HL-60 (cell line): ENCODE measurements at regions not wholly inside any gene's neighbourhood (a gene's known extent, or its start where the extent isn't known, plus 50 kb on each side); places are given as distances from the start of the nearest gene placed in this dataset.

Experiments
- DNase-seq, 2 experiments: peaks; one replicate each; pipeline ENCODE4 v3.0.0-alpha.2; 2010 to 2020; ENCODE audit warnings: low read depth in 1 of 2, low spot score in 1 of 2
- H3K27ac ChIP-seq: fragments of 250-450 bp; sonication (Bioruptor Pico); replicated peaks from 2 replicates; pipeline ENCODE4 v1.5.1; 2020; ENCODE audit warnings: mild to moderate bottlenecking, moderate library complexity
- H3K27me3 ChIP-seq: fragments of 250-450 bp; sonication (Bioruptor Pico); 2 replicates; pipeline ENCODE4 v1.5.1; 2021; ENCODE audit warnings: mild to moderate bottlenecking, moderate library complexity; ENCODE audit not compliant: insufficient read depth, poor library complexity, severe bottlenecking
- H3K4me3 ChIP-seq: replicated peaks from 2 replicates; pipeline ENCODE4 v1.5.1; 2011; ENCODE audit warnings: mild to moderate bottlenecking, control low read depth, low read length; ENCODE audit not compliant: insufficient read depth
- GABPA ChIP-seq: IDR thresholded peaks from 2 replicates; pipeline ENCODE4 v1.6.1; 2012; ENCODE audit warnings: low read depth
- POLR2AphosphoS5 ChIP-seq: IDR thresholded peaks from 2 replicates; pipeline ENCODE4 v1.6.1; 2012; ENCODE audit warnings: low read depth
- SPI1 ChIP-seq: IDR thresholded peaks from 2 replicates; pipeline ENCODE4 v1.6.1; 2012; ENCODE audit warnings: low read depth, mild to moderate bottlenecking, borderline replicate concordance
- TF ChIP-seq, protein P1 (sequence below): IDR thresholded peaks from one replicate; pipeline ENCODE4 v1.5.1; 2011; ENCODE audit warnings: low read length, control low read depth, inconsistent platforms; ENCODE audit not compliant: insufficient read depth
- TF ChIP-seq, protein P2 (sequence below): IDR thresholded peaks from 2 replicates; pipeline ENCODE4 v1.6.1; 2012; ENCODE audit warnings: low read depth; ENCODE audit not compliant: insufficient replicate concordance

DNA sequence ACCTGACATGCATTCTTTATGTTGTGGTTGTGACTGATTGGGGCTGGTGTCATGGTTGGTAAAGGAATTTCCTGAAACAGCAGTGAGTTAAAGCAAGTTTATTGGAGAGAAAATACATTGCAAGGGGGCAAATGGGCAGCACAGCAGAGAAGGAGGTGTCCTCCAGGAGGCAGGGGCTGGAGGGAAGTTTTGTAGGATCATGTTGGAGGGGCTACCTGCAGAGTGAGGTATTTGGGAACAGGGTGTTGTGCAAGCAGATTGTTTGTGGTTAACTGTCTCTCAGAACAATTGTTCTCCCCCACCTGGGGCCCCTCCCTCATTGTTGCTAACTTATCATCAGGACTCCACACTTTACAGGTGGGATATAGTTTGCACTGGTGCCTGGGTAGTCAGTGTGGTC, 196.0 kb downstream of the NSUN3 start:
- no peak for TF ChIP-seq SPI1
- DNase-seq, result no peak
- no peak overlapping the region for H3K4me3 ChIP-seq
- H3K27ac ChIP-seq, result no peak overlapping the region
- no peaks in the 10 kb centered on the region for H3K27me3 ChIP-seq

DNA sequence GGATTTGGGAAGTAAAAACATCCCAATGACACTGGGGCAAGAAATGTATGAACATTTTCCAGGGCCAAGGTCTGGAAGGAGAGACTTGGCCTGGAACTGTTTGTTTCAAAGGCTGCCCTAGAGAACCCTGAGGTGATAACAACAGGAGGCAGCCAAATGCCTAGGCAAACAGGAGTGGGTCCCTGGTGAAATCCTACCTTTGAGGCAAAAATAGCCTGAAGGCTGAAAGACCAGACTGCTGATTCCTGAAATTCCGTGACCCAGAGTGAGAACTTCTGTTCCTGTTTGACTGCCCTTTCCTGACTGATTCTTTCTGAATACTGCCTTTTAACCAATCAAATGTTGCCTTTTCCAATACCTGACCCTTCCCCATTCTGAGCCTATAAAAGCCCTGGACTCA, 196.4 kb downstream of the NSUN3 start:
- Histone ChIP-seq H3K27ac (no peak overlapping the region), H3K4me3 (no peak overlapping the region), H3K27me3 (no peaks in the 10 kb centered on the region)
- DNase-seq, result no peak
- TF ChIP-seq, protein P1, sequence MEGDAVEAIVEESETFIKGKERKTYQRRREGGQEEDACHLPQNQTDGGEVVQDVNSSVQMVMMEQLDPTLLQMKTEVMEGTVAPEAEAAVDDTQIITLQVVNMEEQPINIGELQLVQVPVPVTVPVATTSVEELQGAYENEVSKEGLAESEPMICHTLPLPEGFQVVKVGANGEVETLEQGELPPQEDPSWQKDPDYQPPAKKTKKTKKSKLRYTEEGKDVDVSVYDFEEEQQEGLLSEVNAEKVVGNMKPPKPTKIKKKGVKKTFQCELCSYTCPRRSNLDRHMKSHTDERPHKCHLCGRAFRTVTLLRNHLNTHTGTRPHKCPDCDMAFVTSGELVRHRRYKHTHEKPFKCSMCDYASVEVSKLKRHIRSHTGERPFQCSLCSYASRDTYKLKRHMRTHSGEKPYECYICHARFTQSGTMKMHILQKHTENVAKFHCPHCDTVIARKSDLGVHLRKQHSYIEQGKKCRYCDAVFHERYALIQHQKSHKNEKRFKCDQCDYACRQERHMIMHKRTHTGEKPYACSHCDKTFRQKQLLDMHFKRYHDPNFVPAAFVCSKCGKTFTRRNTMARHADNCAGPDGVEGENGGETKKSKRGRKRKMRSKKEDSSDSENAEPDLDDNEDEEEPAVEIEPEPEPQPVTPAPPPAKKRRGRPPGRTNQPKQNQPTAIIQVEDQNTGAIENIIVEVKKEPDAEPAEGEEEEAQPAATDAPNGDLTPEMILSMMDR, result no peak
- TF ChIP-seq POLR2AphosphoS5 (no peak), SPI1 (no peak), GABPA (no peak)
- TF ChIP-seq, protein P2, sequence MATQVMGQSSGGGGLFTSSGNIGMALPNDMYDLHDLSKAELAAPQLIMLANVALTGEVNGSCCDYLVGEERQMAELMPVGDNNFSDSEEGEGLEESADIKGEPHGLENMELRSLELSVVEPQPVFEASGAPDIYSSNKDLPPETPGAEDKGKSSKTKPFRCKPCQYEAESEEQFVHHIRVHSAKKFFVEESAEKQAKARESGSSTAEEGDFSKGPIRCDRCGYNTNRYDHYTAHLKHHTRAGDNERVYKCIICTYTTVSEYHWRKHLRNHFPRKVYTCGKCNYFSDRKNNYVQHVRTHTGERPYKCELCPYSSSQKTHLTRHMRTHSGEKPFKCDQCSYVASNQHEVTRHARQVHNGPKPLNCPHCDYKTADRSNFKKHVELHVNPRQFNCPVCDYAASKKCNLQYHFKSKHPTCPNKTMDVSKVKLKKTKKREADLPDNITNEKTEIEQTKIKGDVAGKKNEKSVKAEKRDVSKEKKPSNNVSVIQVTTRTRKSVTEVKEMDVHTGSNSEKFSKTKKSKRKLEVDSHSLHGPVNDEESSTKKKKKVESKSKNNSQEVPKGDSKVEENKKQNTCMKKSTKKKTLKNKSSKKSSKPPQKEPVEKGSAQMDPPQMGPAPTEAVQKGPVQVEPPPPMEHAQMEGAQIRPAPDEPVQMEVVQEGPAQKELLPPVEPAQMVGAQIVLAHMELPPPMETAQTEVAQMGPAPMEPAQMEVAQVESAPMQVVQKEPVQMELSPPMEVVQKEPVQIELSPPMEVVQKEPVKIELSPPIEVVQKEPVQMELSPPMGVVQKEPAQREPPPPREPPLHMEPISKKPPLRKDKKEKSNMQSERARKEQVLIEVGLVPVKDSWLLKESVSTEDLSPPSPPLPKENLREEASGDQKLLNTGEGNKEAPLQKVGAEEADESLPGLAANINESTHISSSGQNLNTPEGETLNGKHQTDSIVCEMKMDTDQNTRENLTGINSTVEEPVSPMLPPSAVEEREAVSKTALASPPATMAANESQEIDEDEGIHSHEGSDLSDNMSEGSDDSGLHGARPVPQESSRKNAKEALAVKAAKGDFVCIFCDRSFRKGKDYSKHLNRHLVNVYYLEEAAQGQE, result no peak

DNA sequence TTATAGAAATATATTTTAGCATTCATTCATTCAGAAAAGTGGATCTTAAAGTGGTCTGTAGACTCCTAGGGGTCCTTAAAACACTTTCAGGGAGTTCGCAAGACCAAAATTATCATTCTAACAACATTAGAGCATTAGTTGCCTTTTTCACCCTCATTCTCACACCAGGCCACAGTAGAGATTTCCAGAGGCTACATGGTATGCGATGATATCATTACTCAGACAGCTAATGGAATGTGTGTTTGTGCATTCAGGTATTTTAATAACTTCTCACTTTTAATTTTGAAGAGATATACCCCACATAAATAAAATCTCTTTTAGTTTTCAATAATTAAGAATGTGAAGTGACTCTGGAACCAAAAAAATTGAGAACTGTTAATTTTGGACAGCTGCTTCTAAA, 206.9 kb downstream of the NSUN3 start:
- H3K27me3 ChIP-seq, result no peaks in the 10 kb centered on the region
- no peak overlapping the region for H3K4me3 ChIP-seq
- no peak for DNase-seq
- no peak overlapping the region for H3K27ac ChIP-seq
- TF ChIP-seq, protein P2, result no peak
- TF ChIP-seq POLR2AphosphoS5 (no peak), SPI1 (no peak)

DNA sequence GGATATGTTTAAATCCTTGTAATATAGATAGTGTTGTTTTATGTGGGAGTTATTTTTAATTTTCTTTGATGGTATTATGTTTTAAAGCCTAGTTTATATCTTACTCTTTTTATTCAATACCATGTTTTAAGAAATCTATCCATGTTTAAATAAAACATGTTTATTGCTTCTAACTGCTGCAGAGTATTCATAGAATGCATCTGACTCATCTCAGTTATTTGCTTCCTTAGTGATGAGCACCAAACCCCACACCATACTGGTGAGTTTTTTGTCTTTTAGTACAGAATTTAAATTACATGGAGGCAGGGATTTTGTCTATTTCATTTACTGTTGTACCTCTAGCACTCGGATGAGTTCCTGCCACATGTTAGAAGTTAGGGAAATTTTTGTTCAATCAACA, 209.2 kb downstream of the NSUN3 start:
- DNase-seq, result no peak
- H3K27ac ChIP-seq, result no peak overlapping the region
- TF ChIP-seq SPI1 (no peak), GABPA (no peak), POLR2AphosphoS5 (no peak)
- TF ChIP-seq, protein P1, result no peak
- TF ChIP-seq, protein P2, result no peak
- H3K4me3 ChIP-seq, result no peak overlapping the region
- no peaks in the 10 kb centered on the region for H3K27me3 ChIP-seq
